ENCODE measurements at regions not wholly inside any gene's neighbourhood (a gene's known extent, or its start where the extent isn't known, plus 50 kb on each side); places are given as distances from the start of the nearest gene placed in this dataset.

DNA sequence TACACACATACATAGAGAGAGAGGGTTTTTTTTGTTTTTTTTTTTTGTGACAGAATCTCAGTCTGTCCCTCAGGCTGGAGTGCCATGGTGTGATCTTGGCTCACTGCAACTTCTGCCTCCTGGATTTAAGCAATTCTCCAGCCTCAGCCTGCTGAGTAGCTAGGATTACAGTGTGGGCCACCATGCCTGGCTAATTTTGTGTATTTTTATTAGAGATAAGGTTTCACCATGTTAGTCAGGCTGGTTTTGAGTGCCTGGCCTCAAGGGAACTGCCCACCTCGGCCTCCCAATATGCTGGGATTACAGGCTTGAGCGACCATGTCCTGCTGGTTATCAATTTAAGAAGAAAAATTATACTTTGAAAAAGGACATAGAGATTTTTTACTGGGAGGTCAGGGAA, 710.6 kb downstream of the SLC6A15 start:
- H3K36me3 ChIP-seq (replicated peaks in 1 of 2; ENCODE audit: insufficient read depth in 1 of 2, low read depth in 2 of 2), result no peaks in the 10 kb centered on the region
- no peak for ATAC-seq
- H3K4me1 ChIP-seq, result peaks cover 4% of the 10 kb centered on the region
- no peak overlapping the region for H3K4me3 ChIP-seq
- TF ChIP-seq POLR2A (IDR thresholded peaks at IDR 0.05), result no peak
- TF ChIP-seq, protein P1, sequence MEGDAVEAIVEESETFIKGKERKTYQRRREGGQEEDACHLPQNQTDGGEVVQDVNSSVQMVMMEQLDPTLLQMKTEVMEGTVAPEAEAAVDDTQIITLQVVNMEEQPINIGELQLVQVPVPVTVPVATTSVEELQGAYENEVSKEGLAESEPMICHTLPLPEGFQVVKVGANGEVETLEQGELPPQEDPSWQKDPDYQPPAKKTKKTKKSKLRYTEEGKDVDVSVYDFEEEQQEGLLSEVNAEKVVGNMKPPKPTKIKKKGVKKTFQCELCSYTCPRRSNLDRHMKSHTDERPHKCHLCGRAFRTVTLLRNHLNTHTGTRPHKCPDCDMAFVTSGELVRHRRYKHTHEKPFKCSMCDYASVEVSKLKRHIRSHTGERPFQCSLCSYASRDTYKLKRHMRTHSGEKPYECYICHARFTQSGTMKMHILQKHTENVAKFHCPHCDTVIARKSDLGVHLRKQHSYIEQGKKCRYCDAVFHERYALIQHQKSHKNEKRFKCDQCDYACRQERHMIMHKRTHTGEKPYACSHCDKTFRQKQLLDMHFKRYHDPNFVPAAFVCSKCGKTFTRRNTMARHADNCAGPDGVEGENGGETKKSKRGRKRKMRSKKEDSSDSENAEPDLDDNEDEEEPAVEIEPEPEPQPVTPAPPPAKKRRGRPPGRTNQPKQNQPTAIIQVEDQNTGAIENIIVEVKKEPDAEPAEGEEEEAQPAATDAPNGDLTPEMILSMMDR (IDR thresholded peaks at IDR 0.05), result no peak
- intact Hi-C loops (cut with DNase I), result no loop called here
- WGBS, 2 donors, result 45 to 77% methylated on average over 2 of the region's 2 CpGs
- peak overlapping the region in 1 of 4 donors; percentile 8 for H3K27ac ChIP-seq
- no peaks in the 10 kb centered on the region for H3K27me3 ChIP-seq
- H3K9me3 ChIP-seq, result no peaks in the 10 kb centered on the region
- no peak for DNase-seq

DNA sequence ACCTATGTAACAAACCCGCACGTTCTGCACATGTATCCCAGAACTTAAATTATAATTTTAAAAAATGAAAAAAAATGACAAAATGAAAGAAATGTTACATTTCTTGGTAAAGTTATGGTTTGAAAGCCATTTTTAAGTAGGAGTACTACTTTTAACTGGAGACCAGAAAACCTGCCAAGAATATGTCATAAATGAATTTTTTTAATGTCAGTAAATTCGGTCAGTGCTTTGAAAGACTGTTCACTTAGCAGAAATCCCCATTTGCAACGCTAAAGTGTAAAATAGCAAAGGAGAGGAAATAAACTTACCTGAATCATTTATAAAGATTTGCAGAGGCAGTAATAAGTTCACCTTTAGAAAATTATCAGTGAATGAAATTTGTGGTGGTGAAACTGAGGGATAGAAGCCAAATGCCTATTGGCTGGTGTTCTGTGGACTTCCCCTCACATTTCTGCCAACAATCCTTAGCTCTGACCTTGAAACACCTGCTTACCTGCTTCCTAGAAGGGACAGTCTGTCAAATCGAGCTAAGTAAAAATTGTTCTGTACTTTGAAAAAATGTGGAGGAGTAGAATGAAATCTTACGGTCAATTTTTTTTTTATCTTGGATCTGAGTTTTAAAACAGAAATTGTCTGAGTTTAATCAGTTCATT, 714.2 kb downstream of the SLC6A15 start:
- no peaks in the 10 kb centered on the region for H3K27me3 ChIP-seq
- no peaks in the 10 kb centered on the region for H3K9me3 ChIP-seq
- 38 to 40% methylated on average over 6 of the region's 6 CpGs for WGBS, 2 donors
- DNase-seq (peak; percentile 28 to 71 (median 39)), ATAC-seq (peak; percentile 96)
- no peak overlapping the region for H3K4me3 ChIP-seq
- no peaks in the 10 kb centered on the region for H3K36me3 ChIP-seq (replicated peaks in 1 of 2; ENCODE audit: insufficient read depth in 1 of 2, low read depth in 2 of 2)
- peaks cover 4% of the 10 kb centered on the region for H3K4me1 ChIP-seq
- intact Hi-C loops (cut with DNase I), result no loop called here
- no peak for TF ChIP-seq POLR2A (IDR thresholded peaks at IDR 0.05)
- TF ChIP-seq, protein P1 (IDR thresholded peaks at IDR 0.05), result no peak
- peak overlapping the region in 1 of 4 donors; percentile 9 for H3K27ac ChIP-seq

DNA sequence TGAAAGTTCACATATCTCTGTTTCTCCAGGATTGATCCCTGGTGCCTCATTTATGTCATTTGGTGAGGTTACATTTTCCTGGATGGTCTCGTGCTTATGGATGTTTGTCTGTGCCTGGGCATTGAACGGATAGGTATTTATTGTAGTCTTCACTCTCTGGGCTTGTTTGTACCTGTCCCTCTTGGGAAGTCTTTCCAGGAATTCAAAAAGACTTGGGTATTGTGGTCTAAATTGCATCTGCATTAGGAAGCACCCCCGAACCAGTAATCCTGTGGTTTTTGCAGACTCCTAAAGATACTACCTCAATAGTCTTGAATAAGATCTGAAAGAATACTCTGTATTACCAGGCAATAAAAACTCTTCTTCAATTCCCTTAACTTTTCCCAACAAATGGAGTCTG, 720.8 kb downstream of the SLC6A15 start:
- DNase-seq, result no peak
- ATAC-seq, result no peak
- no peak overlapping the region for H3K4me3 ChIP-seq
- no peak overlapping the region for H3K27ac ChIP-seq
- H3K27me3 ChIP-seq, result no peaks in the 10 kb centered on the region
- intact Hi-C loops (cut with DNase I), result no loop called here
- WGBS, 2 donors, result 48 to 60% methylated on average over 3 of the region's 3 CpGs
- TF ChIP-seq, protein P1 (IDR thresholded peaks at IDR 0.05), result no peak
- TF ChIP-seq POLR2A (IDR thresholded peaks at IDR 0.05), result no peak
- H3K9me3 ChIP-seq, result no peaks in the 10 kb centered on the region
- no peaks in the 10 kb centered on the region for H3K4me1 ChIP-seq
- H3K36me3 ChIP-seq (replicated peaks in 1 of 2; ENCODE audit: insufficient read depth in 1 of 2, low read depth in 2 of 2), result no peaks in the 10 kb centered on the region

DNA sequence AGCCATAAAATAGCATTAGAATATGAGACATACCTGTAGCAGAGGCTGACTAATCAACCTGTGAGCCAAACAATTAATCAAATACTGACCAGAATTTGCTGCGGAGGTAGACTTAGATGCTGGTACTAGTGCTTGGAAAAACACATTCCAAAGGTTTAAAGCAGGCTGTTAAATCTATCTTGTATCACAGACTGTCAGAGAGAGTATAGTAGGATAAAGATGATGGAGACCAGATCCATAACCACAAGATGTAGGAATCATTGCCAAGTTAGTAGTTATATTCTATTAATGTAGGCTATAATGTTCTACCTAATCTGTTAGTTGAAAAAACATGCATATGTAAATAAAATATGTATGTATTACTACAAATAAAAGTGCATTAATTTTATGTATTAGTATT, 726.2 kb downstream of the SLC6A15 start:
- H3K4me1 ChIP-seq, result no peaks in the 10 kb centered on the region
- no peak for DNase-seq
- ATAC-seq, result no peak
- H3K9me3 ChIP-seq, result no peaks in the 10 kb centered on the region
- H3K27me3 ChIP-seq, result no peaks in the 10 kb centered on the region
- TF ChIP-seq POLR2A (IDR thresholded peaks at IDR 0.05), result no peak
- TF ChIP-seq, protein P1 (IDR thresholded peaks at IDR 0.05), result no peak
- WGBS, 2 donors, result 52 to 64% methylated on average over 1 of the region's 1 CpG
- no peaks in the 10 kb centered on the region for H3K36me3 ChIP-seq (replicated peaks in 1 of 2; ENCODE audit: insufficient read depth in 1 of 2, low read depth in 2 of 2)
- H3K4me3 ChIP-seq, result no peak overlapping the region
- no peak overlapping the region for H3K27ac ChIP-seq
- intact Hi-C loops (cut with DNase I), result no loop called here

DNA sequence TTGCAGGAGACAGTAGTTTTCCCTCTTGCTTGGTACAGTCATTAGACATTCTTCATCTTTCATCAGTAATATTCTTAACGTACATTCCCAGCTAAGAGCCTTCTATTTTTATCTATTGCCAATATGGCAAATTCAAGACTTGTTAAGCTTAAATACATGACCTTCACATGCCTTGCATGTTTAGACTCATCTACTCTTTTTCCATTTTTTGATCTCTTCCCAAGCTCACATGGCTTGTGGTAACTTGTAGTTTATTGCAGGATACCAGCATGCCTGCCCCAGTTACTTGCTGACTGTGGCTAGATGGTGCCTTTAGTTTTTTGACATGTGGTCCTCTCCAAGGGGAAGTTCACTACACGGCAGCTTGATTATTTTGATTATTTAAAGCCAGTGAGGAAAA, 729.0 kb downstream of the SLC6A15 start:
- no peak overlapping the region for H3K4me3 ChIP-seq

More for the DNA sequence above, 729.0 kb downstream of the SLC6A15 start:
- ATAC-seq (no peak), DNase-seq (no peak)
- Histone ChIP-seq H3K27ac (no peak overlapping the region), H3K27me3 (no peaks in the 10 kb centered on the region), H3K9me3 (no peaks in the 10 kb centered on the region), H3K36me3 (replicated peaks in 1 of 2; ENCODE audit: insufficient read depth in 1 of 2, low read depth in 2 of 2) (no peaks in the 10 kb centered on the region), H3K4me1 (no peaks in the 10 kb centered on the region)
- TF ChIP-seq, protein P1 (IDR thresholded peaks at IDR 0.05), result no peak
- TF ChIP-seq POLR2A (IDR thresholded peaks at IDR 0.05), result no peak
- 77% methylated on average over 2 of the region's 2 CpGs for WGBS, 2 donors
- intact Hi-C loops (cut with DNase I), result no loop called here
